ENCODE measurements at regions not wholly inside any gene's neighbourhood (a gene's known extent, or its start where the extent isn't known, plus 50 kb on each side); places are given as distances from the start of the nearest gene placed in this dataset.

GRCh38 chr13:44096901-44097300 lies 217.2 kb downstream of the LACC1 start:
- TF ChIP-seq GATA2 (IDR thresholded peaks at IDR 0.05; ENCODE audit: low read depth, low read length) (no peak), GATA3 (IDR thresholded peaks at IDR 0.05; ENCODE audit: low read depth, low read length) (no peak)
